Superior temporal gyrus (tissue), 1 donor: ENCODE measurements at regions not wholly inside any gene's neighbourhood (a gene's known extent, or its start where the extent isn't known, plus 50 kb on each side); places are given as distances from the start of the nearest gene placed in this dataset.
A peak's percentile ranks its signal among the peaks of the same experiment; 100 is the strongest.
"Not testable (repeated sequence)": the region's sequence is repeated elsewhere in the genome, so short reads cannot be mapped to it uniquely, and the experiment has no call there.

Experiments used
- DNase-seq: peaks from one replicate; pipeline ENCODE4 v3.0.0-alpha.2; 2016; ENCODE audit errors: extremely low spot score

- DNase-seq: not testable (repeated sequence)
Measured at GRCh38 chr4:15337168-15337657, 90.6 kb upstream of the C1QTNF7 start.

GRCh38 chr4:15339737-15340136 lies 88.1 kb upstream of the C1QTNF7 start:
- peak; percentile 38 for DNase-seq

GRCh38 chr4:15340332-15340731 lies 87.5 kb upstream of the C1QTNF7 start:
- DNase-seq: no peak

DNA sequence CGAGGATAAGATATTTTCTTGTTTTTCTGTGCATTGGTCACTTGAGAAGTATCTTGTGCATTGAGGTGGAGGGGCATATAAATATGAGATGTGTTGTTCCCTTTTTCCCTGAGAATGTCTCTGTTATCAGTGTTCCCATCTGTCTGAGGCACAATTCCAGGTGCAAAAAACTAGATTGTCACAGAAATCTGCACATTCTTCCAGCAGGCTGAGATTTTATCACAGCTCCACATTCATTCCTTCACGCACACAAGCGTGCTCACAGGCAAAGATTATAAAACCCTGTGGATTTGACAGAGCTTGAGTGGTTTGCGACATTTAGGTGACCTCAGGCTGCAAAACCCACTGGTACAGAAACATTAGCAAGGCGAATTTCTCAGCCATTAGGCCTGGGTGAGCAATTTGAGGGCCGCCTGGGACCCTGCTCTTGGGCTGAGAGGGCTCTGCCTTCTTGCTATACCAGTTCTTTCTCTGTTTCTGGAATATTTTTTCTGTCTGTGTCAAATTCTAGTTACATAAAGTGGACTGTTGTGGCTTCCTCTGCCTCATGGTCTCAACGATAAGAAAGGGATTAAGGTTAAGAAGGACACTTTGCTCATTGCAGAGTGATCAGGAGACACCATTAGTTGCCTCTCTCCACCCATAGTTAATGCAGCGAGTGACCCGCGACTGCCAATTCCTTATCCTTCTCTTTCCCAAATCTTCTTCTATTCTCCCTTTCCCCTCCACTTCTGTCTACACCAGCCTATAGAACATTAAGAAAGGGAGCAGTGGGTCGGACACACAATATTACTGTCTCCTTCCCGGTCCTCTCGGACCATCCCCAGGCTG lies 86.7 kb upstream of the C1QTNF7 start:
- no peak for DNase-seq

- DNase-seq: no peak
Measured at GRCh38 chr4:15341733-15342300, 86.0 kb upstream of the C1QTNF7 start.

DNA sequence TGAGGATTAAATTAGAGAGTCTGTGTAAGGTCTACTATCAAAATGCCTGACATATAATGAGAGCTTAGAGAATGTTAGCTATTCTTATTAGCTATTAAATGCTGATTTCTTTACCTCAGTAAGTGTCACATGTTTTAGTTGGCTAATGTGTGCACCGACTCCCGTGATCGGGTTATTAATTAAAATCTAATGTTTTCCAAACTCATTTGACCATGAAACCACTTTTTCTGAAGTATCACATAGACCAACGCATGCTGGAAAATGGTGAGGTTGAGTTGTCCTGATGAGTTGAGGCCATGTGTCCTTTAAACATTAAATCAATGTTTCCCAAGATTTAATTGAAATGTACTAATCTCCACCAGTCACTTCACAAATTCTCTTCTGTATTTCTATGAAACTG lies 84.8 kb upstream of the C1QTNF7 start:
- DNase-seq: no peak

GRCh38 chr4:15343581-15343980 lies 84.3 kb upstream of the C1QTNF7 start:
- no peak for DNase-seq

DNA sequence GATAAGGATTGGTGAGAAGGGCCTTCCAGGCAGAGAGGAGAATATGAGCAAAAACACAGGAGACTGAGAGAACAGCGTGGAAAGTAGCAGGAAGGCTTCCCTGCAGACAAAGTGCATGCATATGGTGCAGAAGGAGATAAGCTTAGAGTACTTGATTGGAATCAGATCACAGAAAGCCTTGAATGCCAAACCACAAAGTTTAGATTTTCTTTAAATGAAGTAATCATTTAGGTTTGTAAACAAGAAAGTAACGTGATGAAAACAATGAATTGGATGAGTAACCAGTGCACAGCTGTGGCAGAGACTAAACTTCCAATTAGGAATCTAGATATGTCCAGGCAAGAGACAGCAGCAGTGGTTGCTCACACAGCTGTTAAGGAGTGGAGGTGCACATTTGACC lies 83.8 kb upstream of the C1QTNF7 start:
- no peak for DNase-seq

- no peak for DNase-seq
Measured at GRCh38 chr4:15345134-15345533, 82.7 kb upstream of the C1QTNF7 start.

- DNase-seq: no peak
Measured at GRCh38 chr4:15348236-15348635, 79.6 kb upstream of the C1QTNF7 start.

DNA sequence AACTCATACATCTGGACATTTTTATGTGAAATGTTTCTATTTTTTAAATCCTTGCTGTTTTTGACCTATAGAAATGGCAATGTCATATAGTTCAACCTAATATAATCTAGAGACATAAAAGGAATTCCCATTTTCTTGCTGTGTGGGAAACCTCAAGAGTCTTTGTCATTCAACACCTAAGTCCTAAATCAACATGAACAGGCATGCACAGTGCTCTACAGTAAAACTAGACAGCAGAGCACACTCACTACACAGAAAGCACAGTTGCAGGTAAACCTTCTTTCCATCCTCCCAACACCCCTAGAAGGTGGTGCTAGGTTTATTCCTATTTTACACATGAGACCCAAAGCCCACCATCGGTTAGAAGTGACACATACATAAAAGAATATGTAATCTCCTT lies 79.1 kb upstream of the C1QTNF7 start:
- no peak for DNase-seq

GRCh38 chr4:15349531-15349935 lies 78.3 kb upstream of the C1QTNF7 start:
- no peak for DNase-seq

DNA sequence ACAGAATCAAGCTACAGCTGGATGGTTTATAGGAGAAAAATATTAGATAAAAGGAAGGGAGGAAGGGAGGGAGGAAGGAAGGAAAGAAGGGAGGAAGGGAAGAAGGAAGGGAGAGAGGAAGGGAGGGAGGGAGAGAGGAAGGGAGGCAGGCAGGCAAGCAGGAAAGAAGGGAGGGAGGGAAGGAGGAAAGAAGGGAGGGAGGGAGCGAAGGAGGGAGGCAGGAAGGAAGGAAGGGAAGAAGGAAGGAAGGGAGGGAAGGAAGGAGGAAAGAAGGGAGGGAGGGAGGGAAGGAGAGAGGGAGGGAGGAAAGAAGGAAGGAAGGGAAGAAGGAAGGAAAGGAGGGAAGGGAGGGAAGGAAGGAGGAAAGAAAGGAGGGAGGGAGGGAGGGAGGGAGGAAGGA lies 77.9 kb upstream of the C1QTNF7 start:
- no peak for DNase-seq

GRCh38 chr4:15352524-15352923 lies 75.3 kb upstream of the C1QTNF7 start:
- no peak for DNase-seq

DNA sequence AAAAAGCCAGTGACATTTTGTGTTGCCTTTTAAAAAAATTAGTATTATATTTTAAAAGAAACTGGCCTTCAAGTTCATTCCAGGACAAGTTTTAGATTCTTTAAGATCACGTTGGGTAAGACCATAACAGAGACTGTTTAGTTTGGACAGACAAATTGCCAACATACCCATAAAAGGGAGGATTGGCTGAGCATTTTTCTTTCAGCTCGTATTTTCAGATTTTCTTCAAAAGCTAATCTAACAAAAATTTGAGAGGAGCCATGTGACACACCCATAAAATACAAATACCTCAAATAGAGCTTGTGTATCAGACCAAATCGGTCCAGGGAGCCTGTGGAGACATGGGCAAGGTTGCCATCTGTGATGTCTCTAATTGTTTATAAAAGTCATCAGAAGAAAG lies 74.6 kb upstream of the C1QTNF7 start:
- DNase-seq: no peak

DNA sequence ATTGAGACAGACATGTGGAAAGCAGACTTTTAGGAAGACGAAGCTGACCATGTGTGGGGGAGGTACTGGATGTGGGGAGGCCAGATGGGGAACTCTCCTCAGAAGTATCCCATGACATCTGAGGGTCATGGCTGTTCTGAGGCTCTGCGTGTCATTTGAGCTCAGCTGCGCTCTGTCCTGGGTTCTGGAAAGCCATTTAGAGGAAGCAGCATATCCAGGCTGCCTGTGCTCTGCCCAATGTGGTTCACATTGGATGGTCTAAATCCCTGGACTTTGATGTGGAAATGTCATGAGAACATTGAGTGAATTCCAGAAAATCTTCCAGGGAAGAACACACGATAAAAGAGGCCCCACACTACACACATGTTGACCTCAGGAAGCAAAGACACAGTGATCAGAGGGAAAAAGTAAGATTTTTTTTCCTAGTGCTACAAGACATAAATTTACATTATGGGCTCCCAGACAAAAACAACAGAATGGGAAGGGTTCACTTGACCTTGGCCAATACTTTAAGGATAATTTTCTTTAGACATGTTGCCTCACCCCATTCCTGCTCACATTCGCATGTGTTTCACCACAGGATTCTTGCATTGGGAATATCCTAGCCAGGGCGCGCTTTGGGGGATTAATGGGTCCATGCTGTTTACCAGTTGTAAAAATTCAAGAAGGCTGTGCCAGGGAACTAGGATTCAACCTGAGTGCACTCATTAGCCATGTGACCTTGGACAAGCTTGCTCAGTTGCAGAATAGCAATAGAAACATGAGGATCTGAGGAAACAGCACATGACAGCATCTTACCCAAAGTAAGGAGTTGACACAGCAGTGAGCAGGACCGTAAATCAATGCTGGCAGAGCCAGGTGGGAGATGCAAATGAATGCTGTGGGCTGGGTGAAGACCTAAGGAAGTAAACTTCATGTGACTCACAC lies 73.2 kb upstream of the C1QTNF7 start:
- no peak for DNase-seq

GRCh38 chr4:15361529-15361928 lies 66.3 kb upstream of the C1QTNF7 start:
- no peak for DNase-seq

- no peak for DNase-seq
Measured at GRCh38 chr4:15362541-15362940, 65.3 kb upstream of the C1QTNF7 start.

GRCh38 chr4:15364183-15364582 lies 63.6 kb upstream of the C1QTNF7 start:
- DNase-seq: no peak

DNA sequence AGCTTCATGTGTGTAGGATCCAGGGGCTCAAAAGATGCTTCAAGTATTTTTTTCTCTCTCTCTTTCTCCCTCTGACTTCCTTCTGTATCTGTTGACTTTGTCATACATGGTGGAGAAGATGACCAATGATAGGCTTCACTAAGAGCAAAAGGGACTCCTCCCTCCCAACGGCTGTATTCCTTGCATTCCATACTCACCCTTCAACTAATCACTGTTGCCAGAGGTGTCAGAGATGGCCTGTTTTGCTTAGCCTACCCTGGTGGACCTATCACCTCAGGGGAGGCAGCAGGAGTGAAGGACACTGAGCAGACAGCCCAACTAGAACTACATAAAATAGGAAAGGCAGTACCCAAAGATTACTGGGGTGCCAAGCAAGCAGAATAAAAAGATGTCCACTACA lies 62.2 kb upstream of the C1QTNF7 start:
- no peak for DNase-seq

- no peak for DNase-seq
Measured at GRCh38 chr4:15366721-15367120, 61.1 kb upstream of the C1QTNF7 start.

- DNase-seq: no peak
Measured at GRCh38 chr4:15368856-15369255, 59.0 kb upstream of the C1QTNF7 start.
